Liver (tissue), 8 donors: ENCODE measurements at regions not wholly inside any gene's neighbourhood (a gene's known extent, or its start where the extent isn't known, plus 50 kb on each side); places are given as distances from the start of the nearest gene placed in this dataset.

Source experiments
- DNase-seq: peaks from one replicate; pipeline ENCODE4 v3.0.0-alpha.2; 2017; ENCODE audit warnings: low spot score
- H3K27ac ChIP-seq, 2 donors: one replicate each; pipeline ENCODE4 v1.7.0; 2013; ENCODE audit warnings: inconsistent platforms in 2 of 2, low read length in 2 of 2, control low read depth in 1 of 2, low read depth in 1 of 2, mild to moderate bottlenecking in 1 of 2
- H3K27me3 ChIP-seq, 4 donors: one replicate each; pipeline versions ENCODE4 v1.6.1 to v1.7.0; 2013; ENCODE audit warnings: low read length in 3 of 4, inconsistent platforms in 1 of 4, mild to moderate bottlenecking in 1 of 4, moderate library complexity in 1 of 4; ENCODE audit not compliant: control insufficient read depth in 4 of 4, insufficient read depth in 4 of 4
- H3K36me3 ChIP-seq, 4 donors: one replicate each; pipeline versions ENCODE4 v1.6.1 to v1.7.0; 2013; ENCODE audit warnings: low read length in 3 of 4, mild to moderate bottlenecking in 3 of 4, low read depth in 1 of 4, moderate library complexity in 1 of 4; ENCODE audit not compliant: control insufficient read depth in 4 of 4, insufficient read depth in 3 of 4
- H3K4me1 ChIP-seq, 4 donors: one replicate each; pipeline versions ENCODE4 v1.6.1 to v1.7.0; 2013; ENCODE audit warnings: low read length in 3 of 4, mild to moderate bottlenecking in 3 of 4, moderate library complexity in 1 of 4; ENCODE audit not compliant: control insufficient read depth in 4 of 4, insufficient read depth in 4 of 4
- H3K4me3 ChIP-seq, 3 donors: one replicate each; pipeline versions ENCODE4 v1.6.1 to v1.7.0; 2013; ENCODE audit warnings: low read length in 3 of 3, control low read depth in 1 of 3, low read depth in 1 of 3, mild to moderate bottlenecking in 1 of 3
- H3K9ac ChIP-seq, 2 donors: one replicate each; pipeline ENCODE4 v1.7.0; 2013; ENCODE audit warnings: low read length in 2 of 2, mild to moderate bottlenecking in 2 of 2, moderate library complexity in 2 of 2, control low read depth in 1 of 2, low read depth in 1 of 2
- H3K9me3 ChIP-seq, 4 donors: one replicate each; pipeline versions ENCODE4 v1.6.1 to v1.7.0; 2013; ENCODE audit warnings: low read length in 3 of 4; ENCODE audit not compliant: control insufficient read depth in 4 of 4
- ATF3 ChIP-seq: IDR thresholded peaks from 2 replicates; pipeline ENCODE4 v1.6.1; 2016; ENCODE audit warnings: antibody characterized with exemption
- CTCF ChIP-seq: fragments of 150-350 bp; IDR thresholded peaks from 2 replicates; pipeline ENCODE4 v1.5.1; 2017; ENCODE audit warnings: improper control_type of control experiment, low read depth, low read length; ENCODE audit not compliant: missing input control
- EGR1 ChIP-seq, 2 donors: IDR thresholded peaks; 2 replicates each; pipeline ENCODE4 v1.6.1; 2016 to 2018; ENCODE audit warnings: antibody characterized with exemption in 2 of 2, low read depth in 2 of 2
- FOXA1 ChIP-seq: IDR thresholded peaks from 2 replicates; pipeline ENCODE4 v1.6.1; 2016; ENCODE audit warnings: antibody characterized with exemption
- GABPA ChIP-seq, 2 donors: IDR thresholded peaks in 1 of 2; conservative IDR thresholded peaks in 1 of 2; 2 replicates each; pipeline ENCODE4 v1.6.1; 2016; ENCODE audit warnings: antibody characterized with exemption in 2 of 2, mild to moderate bottlenecking in 1 of 2, moderate library complexity in 1 of 2
- JUND ChIP-seq, 2 donors: IDR thresholded peaks; 2 replicates each; pipeline ENCODE4 v1.6.1; 2016; ENCODE audit warnings: antibody characterized with exemption in 2 of 2
- MAX ChIP-seq: IDR thresholded peaks from 2 replicates; pipeline ENCODE4 v1.6.1; 2016; ENCODE audit warnings: antibody characterized with exemption
- NR2F2 ChIP-seq: IDR thresholded peaks from 2 replicates; pipeline ENCODE4 v1.6.1; 2016; ENCODE audit warnings: antibody characterized with exemption
- RAD21 ChIP-seq, 2 donors: IDR thresholded peaks; 2 replicates each; pipeline ENCODE4 v1.6.1; 2016; ENCODE audit warnings: antibody characterized with exemption in 2 of 2, mild to moderate bottlenecking in 2 of 2
- REST ChIP-seq: IDR thresholded peaks from 2 replicates; pipeline ENCODE4 v1.6.1; 2016; ENCODE audit warnings: antibody characterized with exemption, mild to moderate bottlenecking
- SP1 ChIP-seq: IDR thresholded peaks from 2 replicates; pipeline ENCODE4 v1.6.1; 2018; ENCODE audit warnings: antibody characterized with exemption, mild to moderate bottlenecking
- TAF1 ChIP-seq: conservative IDR thresholded peaks from 2 replicates; pipeline ENCODE4 v1.6.1; 2016; ENCODE audit warnings: antibody characterized with exemption, mild to moderate bottlenecking
- YY1 ChIP-seq: IDR thresholded peaks from 2 replicates; pipeline ENCODE4 v1.6.1; 2016; ENCODE audit warnings: antibody characterized with exemption, mild to moderate bottlenecking
- ZBTB33 ChIP-seq: IDR thresholded peaks from 2 replicates; pipeline ENCODE4 v1.6.1; 2016; ENCODE audit warnings: antibody characterized with exemption
- WGBS: extraction: QIAGEN DNeasy Blood & Tissue Kit; methylation state at CpG from one replicate; pipeline ENCODE4 v1.1.7; 2013; 5-methylcytosine and 5-hydroxymethylcytosine counted together
- donor health status: healthy.
- donor health status: healthy.
- donor health status: healthy.
- donor health status: healthy.
- donor health status: healthy.

- no peak for TF ChIP-seq EGR1 (IDR thresholded peaks at IDR 0.05; ENCODE audit: low read depth in 2 of 2)
- TF ChIP-seq ZBTB33: no peak
- no peak for TF ChIP-seq CTCF
- TF ChIP-seq NR2F2: no peak
These were observed 1244.0 kb upstream of the TENM3 start (continued) for GRCh38 chr4:180999217-180999616.

GRCh38 chr4:181004056-181004455 is 1239.1 kb upstream of the TENM3 start:
- Histone ChIP-seq H3K36me3 (no peaks in the 10 kb centered on the region), H3K27me3 (peaks cover 0 to 3% (median 0%) of the 10 kb centered on the region in 4 donors), H3K4me3 (no peak overlapping the region), H3K4me1 (no peaks in the 10 kb centered on the region), H3K9ac (no peak overlapping the region), H3K9me3 (no peaks in the 10 kb centered on the region), H3K27ac (no peak overlapping the region)
- 87% methylated on average over 4 of the region's 4 CpGs for WGBS
- no peak for DNase-seq
- TF ChIP-seq MAX (no peak), JUND (IDR thresholded peaks at IDR 0.05) (no peak), ATF3 (no peak), YY1 (no peak), EGR1 (IDR thresholded peaks at IDR 0.05; ENCODE audit: low read depth in 2 of 2) (no peak), FOXA1 (no peak), REST (no peak)

GRCh38 chr4:181006499-181007260 is 1236.5 kb upstream of the TENM3 start:
- no peak overlapping the region for H3K9ac ChIP-seq
- H3K36me3 ChIP-seq: no peaks in the 10 kb centered on the region
- TF ChIP-seq ATF3 (no peak), SP1 (no peak), ZBTB33 (no peak), TAF1 (no peak), RAD21 (IDR thresholded peaks at IDR 0.05) (no peak), GABPA (IDR thresholded peaks at IDR 0.05 in 1 of 2, conservative IDR thresholded peaks at IDR 0.05 in 1 of 2) (no peak)
- no peak overlapping the region for H3K27ac ChIP-seq
- H3K4me3 ChIP-seq: no peak overlapping the region
- H3K9me3 ChIP-seq: no peaks in the 10 kb centered on the region
- DNase-seq: no peak
- H3K27me3 ChIP-seq: peaks cover 0 to 3% (median 0%) of the 10 kb centered on the region in 4 donors
- 47% methylated on average over 11 of the region's 11 CpGs for WGBS
- no peaks in the 10 kb centered on the region for H3K4me1 ChIP-seq
